OCI-LY1 (cell line): ENCODE measurements at regions not wholly inside any gene's neighbourhood (a gene's known extent, or its start where the extent isn't known, plus 50 kb on each side); places are given as distances from the start of the nearest gene placed in this dataset.

ENCODE experiments used
- EZH2 ChIP-seq: fragments of 200-600 bp; sonication (generic), shearing (Covaris generic); IDR thresholded peaks from 2 replicates; pipeline ENCODE4 v1.8.0; 2017; ENCODE audit warnings: borderline replicate concordance, mixed run types, mild to moderate bottlenecking, antibody characterized with exemption, low read length, moderate library complexity, mixed read lengths
- TF ChIP-seq, protein P1 (sequence below): fragments of 200-600 bp; sonication (generic), shearing (Covaris generic); IDR thresholded peaks from 2 replicates; pipeline ENCODE4 v1.5.1; 2017; ENCODE audit warnings: mild to moderate bottlenecking, antibody characterized with exemption, low read length, moderate library complexity, mixed read lengths

GRCh38 chr9:87294126-87294525, 203.5 kb upstream of the DAPK1 start:
- TF ChIP-seq, protein P1, sequence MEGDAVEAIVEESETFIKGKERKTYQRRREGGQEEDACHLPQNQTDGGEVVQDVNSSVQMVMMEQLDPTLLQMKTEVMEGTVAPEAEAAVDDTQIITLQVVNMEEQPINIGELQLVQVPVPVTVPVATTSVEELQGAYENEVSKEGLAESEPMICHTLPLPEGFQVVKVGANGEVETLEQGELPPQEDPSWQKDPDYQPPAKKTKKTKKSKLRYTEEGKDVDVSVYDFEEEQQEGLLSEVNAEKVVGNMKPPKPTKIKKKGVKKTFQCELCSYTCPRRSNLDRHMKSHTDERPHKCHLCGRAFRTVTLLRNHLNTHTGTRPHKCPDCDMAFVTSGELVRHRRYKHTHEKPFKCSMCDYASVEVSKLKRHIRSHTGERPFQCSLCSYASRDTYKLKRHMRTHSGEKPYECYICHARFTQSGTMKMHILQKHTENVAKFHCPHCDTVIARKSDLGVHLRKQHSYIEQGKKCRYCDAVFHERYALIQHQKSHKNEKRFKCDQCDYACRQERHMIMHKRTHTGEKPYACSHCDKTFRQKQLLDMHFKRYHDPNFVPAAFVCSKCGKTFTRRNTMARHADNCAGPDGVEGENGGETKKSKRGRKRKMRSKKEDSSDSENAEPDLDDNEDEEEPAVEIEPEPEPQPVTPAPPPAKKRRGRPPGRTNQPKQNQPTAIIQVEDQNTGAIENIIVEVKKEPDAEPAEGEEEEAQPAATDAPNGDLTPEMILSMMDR, result no peak
- TF ChIP-seq EZH2, result no peak
